ENCODE measurements at regions not wholly inside any gene's neighbourhood (a gene's known extent, or its start where the extent isn't known, plus 50 kb on each side); places are given as distances from the start of the nearest gene placed in this dataset.

DNA sequence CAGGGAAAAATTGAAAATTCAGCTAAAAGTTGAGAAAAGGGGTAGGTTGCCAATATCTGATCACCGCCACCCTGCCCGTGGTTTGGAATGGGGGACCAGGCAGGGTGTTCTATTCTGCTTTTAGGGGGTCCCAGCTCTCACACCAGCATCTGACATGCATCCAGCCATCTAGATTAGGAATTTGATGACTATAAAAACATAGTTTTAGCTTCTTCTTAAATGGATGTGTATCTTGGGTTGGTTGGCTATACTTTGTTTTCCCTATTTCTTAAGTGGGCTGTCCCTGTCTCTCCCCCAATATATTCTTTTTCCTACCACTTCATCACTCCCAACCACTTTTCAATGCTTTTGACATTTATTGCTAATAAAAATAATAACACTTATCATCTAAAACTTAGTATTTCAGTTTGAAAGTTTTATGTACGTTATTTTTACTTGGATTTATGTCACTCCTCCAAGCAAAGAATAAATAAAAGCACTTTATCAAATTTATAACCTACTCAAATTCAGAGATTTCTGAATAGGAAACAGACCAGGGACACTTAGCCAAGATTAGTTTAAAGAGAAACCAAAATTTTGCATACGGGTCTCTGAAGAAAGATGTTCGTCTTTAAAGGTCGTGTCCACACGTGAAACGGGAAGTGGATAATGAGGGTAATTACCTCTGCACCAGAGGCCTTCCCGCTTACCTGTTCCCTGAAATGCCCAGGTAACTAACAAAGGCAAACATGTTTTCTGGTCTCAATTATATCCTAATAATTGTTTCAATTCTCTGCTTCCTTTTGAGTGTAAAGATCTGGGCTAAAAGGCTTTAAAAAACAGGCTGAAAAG, 233.2 kb upstream of the AUTS2 start:
- no peak overlapping the region for H3K27ac ChIP-seq (ENCODE audit: low read depth, low read length)
- no peak for TF ChIP-seq EZH2phosphoT487 (IDR thresholded peaks at IDR 0.05; ENCODE audit: borderline replicate concordance, low read length)
- TF ChIP-seq, protein P1, sequence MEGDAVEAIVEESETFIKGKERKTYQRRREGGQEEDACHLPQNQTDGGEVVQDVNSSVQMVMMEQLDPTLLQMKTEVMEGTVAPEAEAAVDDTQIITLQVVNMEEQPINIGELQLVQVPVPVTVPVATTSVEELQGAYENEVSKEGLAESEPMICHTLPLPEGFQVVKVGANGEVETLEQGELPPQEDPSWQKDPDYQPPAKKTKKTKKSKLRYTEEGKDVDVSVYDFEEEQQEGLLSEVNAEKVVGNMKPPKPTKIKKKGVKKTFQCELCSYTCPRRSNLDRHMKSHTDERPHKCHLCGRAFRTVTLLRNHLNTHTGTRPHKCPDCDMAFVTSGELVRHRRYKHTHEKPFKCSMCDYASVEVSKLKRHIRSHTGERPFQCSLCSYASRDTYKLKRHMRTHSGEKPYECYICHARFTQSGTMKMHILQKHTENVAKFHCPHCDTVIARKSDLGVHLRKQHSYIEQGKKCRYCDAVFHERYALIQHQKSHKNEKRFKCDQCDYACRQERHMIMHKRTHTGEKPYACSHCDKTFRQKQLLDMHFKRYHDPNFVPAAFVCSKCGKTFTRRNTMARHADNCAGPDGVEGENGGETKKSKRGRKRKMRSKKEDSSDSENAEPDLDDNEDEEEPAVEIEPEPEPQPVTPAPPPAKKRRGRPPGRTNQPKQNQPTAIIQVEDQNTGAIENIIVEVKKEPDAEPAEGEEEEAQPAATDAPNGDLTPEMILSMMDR (IDR thresholded peaks at IDR 0.05; ENCODE audit: low read depth, low read length, poor library complexity, severe bottlenecking): no peak

DNA sequence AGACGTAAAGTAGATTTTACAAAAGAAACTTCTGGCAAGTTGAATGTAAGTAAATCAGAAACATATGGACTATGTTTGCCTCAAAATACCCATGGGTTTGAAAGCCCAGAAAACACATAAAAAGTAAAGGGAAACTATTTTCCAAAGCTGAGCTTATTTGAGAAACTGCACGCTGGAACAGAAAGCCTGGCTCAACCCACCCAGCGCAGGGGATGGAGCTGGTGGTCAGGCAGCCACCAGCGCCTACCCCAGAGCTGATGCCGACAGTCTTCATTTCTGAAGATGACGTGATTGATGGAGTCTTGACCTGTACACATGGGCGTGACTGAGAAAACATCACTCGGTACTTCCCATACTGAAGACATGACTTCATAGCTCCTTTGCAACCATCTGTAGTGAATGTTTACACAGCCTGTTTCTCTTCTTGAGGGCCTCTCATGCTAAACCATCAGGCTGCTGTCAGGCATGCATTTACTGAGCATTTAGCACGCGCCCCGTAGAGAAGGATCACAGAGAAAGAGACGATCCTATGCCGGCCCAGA, 232.6 kb upstream of the AUTS2 start:
- no peak for TF ChIP-seq EZH2phosphoT487 (IDR thresholded peaks at IDR 0.05; ENCODE audit: borderline replicate concordance, low read length)
- TF ChIP-seq, protein P1 (IDR thresholded peaks at IDR 0.05; ENCODE audit: low read depth, low read length, poor library complexity, severe bottlenecking): no peak
- Histone ChIP-seq H3K4me3 (ENCODE audit: low read length) (no peak overlapping the region), H3F3A (ENCODE audit: control insufficient read depth, insufficient read depth) (no peaks in the 10 kb centered on the region), H3K36me3 (ENCODE audit: control insufficient read depth, low read length) (no peaks in the 10 kb centered on the region), H3K9me2 (replicated peaks; ENCODE audit: control insufficient read depth, low read length) (no peaks in the 10 kb centered on the region), H3K79me2 (ENCODE audit: control insufficient read depth, low read length) (no peaks in the 10 kb centered on the region), H3K9me3 (ENCODE audit: control insufficient read depth, insufficient read depth, low read length) (no peaks in the 10 kb centered on the region), H4K20me1 (ENCODE audit: control insufficient read depth, insufficient read depth, low read depth, low read length) (no peaks in the 10 kb centered on the region), H3K4me1 (ENCODE audit: control insufficient read depth, low read length) (no peaks in the 10 kb centered on the region), H3K27ac (ENCODE audit: low read depth, low read length) (no peak overlapping the region), H3K4me2 (ENCODE audit: low read length) (no peak overlapping the region), H3K27me3 (ENCODE audit: control insufficient read depth, low read length) (no peaks in the 10 kb centered on the region)

More for the DNA sequence above, 233.2 kb upstream of the AUTS2 start:
- no peaks in the 10 kb centered on the region for H3K79me2 ChIP-seq (ENCODE audit: control insufficient read depth, low read length)
- no peaks in the 10 kb centered on the region for H3F3A ChIP-seq (ENCODE audit: control insufficient read depth, insufficient read depth)
- H4K20me1 ChIP-seq (ENCODE audit: control insufficient read depth, insufficient read depth, low read depth, low read length): no peaks in the 10 kb centered on the region
- H3K4me2 ChIP-seq (ENCODE audit: low read length): no peak overlapping the region
- H3K4me1 ChIP-seq (ENCODE audit: control insufficient read depth, low read length): no peaks in the 10 kb centered on the region
- no peaks in the 10 kb centered on the region for H3K9me2 ChIP-seq (replicated peaks; ENCODE audit: control insufficient read depth, low read length)
- H3K27me3 ChIP-seq (ENCODE audit: control insufficient read depth, low read length): no peaks in the 10 kb centered on the region
- no peaks in the 10 kb centered on the region for H3K9me3 ChIP-seq (ENCODE audit: control insufficient read depth, insufficient read depth, low read length)
- no peak overlapping the region for H3K4me3 ChIP-seq (ENCODE audit: low read length)
- no peaks in the 10 kb centered on the region for H3K36me3 ChIP-seq (ENCODE audit: control insufficient read depth, low read length)

DNA sequence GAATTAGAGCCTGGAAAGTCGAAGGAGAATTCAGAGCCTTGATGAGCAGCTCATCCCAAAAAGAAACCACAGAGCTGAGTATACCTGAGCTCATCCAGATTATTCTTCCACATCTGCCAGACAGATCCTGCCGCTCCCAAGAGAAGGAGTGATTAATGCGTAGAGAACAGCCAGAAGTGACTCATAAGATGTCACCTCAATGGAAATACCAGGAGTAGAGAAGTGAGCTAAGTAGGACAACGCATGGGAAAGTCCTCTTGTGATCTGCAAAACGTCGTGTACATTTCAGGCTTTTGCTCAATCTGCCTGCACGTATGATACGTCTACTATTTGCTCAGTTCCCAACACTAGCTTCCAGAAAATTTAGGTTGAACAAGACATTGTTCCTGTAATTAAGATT, 230.5 kb upstream of the AUTS2 start:
- Histone ChIP-seq H3K9me2 (replicated peaks; ENCODE audit: control insufficient read depth, low read length) (no peaks in the 10 kb centered on the region), H3K27ac (ENCODE audit: low read depth, low read length) (no peak overlapping the region), H3K4me3 (ENCODE audit: low read length) (no peak overlapping the region), H3K79me2 (ENCODE audit: control insufficient read depth, low read length) (no peaks in the 10 kb centered on the region), H4K20me1 (ENCODE audit: control insufficient read depth, insufficient read depth, low read depth, low read length) (no peaks in the 10 kb centered on the region), H3K36me3 (ENCODE audit: control insufficient read depth, low read length) (no peaks in the 10 kb centered on the region), H3K4me1 (ENCODE audit: control insufficient read depth, low read length) (no peaks in the 10 kb centered on the region), H3F3A (ENCODE audit: control insufficient read depth, insufficient read depth) (no peaks in the 10 kb centered on the region), H3K9me3 (ENCODE audit: control insufficient read depth, insufficient read depth, low read length) (no peaks in the 10 kb centered on the region), H3K27me3 (ENCODE audit: control insufficient read depth, low read length) (no peaks in the 10 kb centered on the region), H3K4me2 (ENCODE audit: low read length) (no peak overlapping the region)
- TF ChIP-seq EZH2phosphoT487 (IDR thresholded peaks at IDR 0.05; ENCODE audit: borderline replicate concordance, low read length): no peak
- TF ChIP-seq, protein P1 (IDR thresholded peaks at IDR 0.05; ENCODE audit: low read depth, low read length, poor library complexity, severe bottlenecking): no peak

All from DOHH2 (cell line).